Esophagus squamous epithelium (tissue), 4 donors: ENCODE measurements at regions not wholly inside any gene's neighbourhood (a gene's known extent, or its start where the extent isn't known, plus 50 kb on each side); places are given as distances from the start of the nearest gene placed in this dataset.

ENCODE experiments used
- POLR2A ChIP-seq, 4 donors: fragments of 450-650 bp; IDR thresholded peaks; one replicate each; pipeline ENCODE4 v1.6.1; 2017; ENCODE audit warnings: antibody characterized with exemption in 4 of 4, mild to moderate bottlenecking in 4 of 4, moderate library complexity in 3 of 4
- TF ChIP-seq, protein P1 (sequence below), 6 experiments: fragments of 450-650 bp in 4 of 6; fragments of 200-600 bp in 2 of 6; sonication (generic) in 2 of 6; IDR thresholded peaks; one replicate each; pipeline ENCODE4 v1.5.1; 2016 to 2019; ENCODE audit warnings: antibody characterized with exemption in 6 of 6, mild to moderate bottlenecking in 4 of 6, moderate library complexity in 4 of 6

DNA sequence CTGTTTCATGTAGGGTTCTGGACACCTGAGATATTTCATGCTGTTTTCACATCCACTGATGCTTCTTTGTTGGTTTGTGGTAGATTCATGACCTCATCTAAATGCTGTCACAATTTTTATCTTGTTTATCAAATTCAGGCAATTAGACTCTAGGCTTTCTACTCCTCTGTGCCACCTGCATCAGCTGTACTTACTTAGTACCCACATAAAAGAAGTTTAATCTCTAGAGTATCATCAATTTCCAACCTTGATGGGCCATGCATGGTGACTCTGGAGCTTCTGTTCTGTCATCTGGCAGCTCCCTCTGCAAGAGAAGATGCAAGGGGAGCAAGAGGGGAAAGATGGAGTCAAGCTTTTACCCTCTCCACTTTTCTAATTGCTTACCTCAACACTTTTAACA is 195.9 kb upstream of the VWC2 start:
- TF ChIP-seq, protein P1, sequence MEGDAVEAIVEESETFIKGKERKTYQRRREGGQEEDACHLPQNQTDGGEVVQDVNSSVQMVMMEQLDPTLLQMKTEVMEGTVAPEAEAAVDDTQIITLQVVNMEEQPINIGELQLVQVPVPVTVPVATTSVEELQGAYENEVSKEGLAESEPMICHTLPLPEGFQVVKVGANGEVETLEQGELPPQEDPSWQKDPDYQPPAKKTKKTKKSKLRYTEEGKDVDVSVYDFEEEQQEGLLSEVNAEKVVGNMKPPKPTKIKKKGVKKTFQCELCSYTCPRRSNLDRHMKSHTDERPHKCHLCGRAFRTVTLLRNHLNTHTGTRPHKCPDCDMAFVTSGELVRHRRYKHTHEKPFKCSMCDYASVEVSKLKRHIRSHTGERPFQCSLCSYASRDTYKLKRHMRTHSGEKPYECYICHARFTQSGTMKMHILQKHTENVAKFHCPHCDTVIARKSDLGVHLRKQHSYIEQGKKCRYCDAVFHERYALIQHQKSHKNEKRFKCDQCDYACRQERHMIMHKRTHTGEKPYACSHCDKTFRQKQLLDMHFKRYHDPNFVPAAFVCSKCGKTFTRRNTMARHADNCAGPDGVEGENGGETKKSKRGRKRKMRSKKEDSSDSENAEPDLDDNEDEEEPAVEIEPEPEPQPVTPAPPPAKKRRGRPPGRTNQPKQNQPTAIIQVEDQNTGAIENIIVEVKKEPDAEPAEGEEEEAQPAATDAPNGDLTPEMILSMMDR (IDR thresholded peaks at IDR 0.05) = no peak
- TF ChIP-seq POLR2A (IDR thresholded peaks at IDR 0.05) = no peak
